HG02852 (cell line): ENCODE measurements at regions not wholly inside any gene's neighbourhood (a gene's known extent, or its start where the extent isn't known, plus 50 kb on each side); places are given as distances from the start of the nearest gene placed in this dataset.

Source experiments
- ATAC-seq: cut with Tn5 transposase; IDR thresholded peaks from one replicate; pipeline ENCODE4 v1.9.1; 2021; ENCODE audit warnings: mild to moderate bottlenecking, moderate library complexity; ENCODE audit not compliant: unreplicated experiment

GRCh38 chr18:75553021-75553420 lies 125.5 kb upstream of the SMIM21 start:
- no peak for ATAC-seq

GRCh38 chr18:75551071-75551470 lies 123.6 kb upstream of the SMIM21 start:
- no peak for ATAC-seq

GRCh38 chr18:75548353-75548905 lies 120.9 kb upstream of the SMIM21 start:
- ATAC-seq: no peak

- no peak for ATAC-seq
Observed at GRCh38 chr18:75546964-75547363, 119.5 kb upstream of the SMIM21 start.

GRCh38 chr18:75545189-75545588 lies 117.7 kb upstream of the SMIM21 start:
- ATAC-seq: no peak

- no peak for ATAC-seq
Observed at GRCh38 chr18:75544496-75544895, 117.0 kb upstream of the SMIM21 start.

- ATAC-seq: no peak
Observed at GRCh38 chr18:75544051-75544481, 116.6 kb upstream of the SMIM21 start.

- ATAC-seq: no peak
Observed at GRCh38 chr18:75538727-75539126, 111.2 kb upstream of the SMIM21 start.

GRCh38 chr18:75533950-75534349 lies 106.4 kb upstream of the SMIM21 start:
- ATAC-seq: no peak

GRCh38 chr18:75533209-75533608 lies 105.7 kb upstream of the SMIM21 start:
- no peak for ATAC-seq

GRCh38 chr18:75531851-75532459 lies 104.5 kb upstream of the SMIM21 start:
- no peak for ATAC-seq

GRCh38 chr18:75531212-75531850 lies 103.8 kb upstream of the SMIM21 start:
- ATAC-seq: no peak

- ATAC-seq: no peak
Observed at GRCh38 chr18:75530566-75531211, 103.2 kb upstream of the SMIM21 start.

GRCh38 chr18:75530118-75530517 lies 102.6 kb upstream of the SMIM21 start:
- no peak for ATAC-seq

GRCh38 chr18:75529394-75529793 lies 101.9 kb upstream of the SMIM21 start:
- no peak for ATAC-seq

GRCh38 chr18:75527848-75528685 lies 100.6 kb upstream of the SMIM21 start:
- ATAC-seq: no peak

GRCh38 chr18:75526038-75526437 lies 98.5 kb upstream of the SMIM21 start:
- no peak for ATAC-seq

GRCh38 chr18:75525331-75525730 lies 97.8 kb upstream of the SMIM21 start:
- no peak for ATAC-seq

- ATAC-seq: no peak
Observed at GRCh38 chr18:75524841-75525240, 97.3 kb upstream of the SMIM21 start.

GRCh38 chr18:75524181-75524580 lies 96.7 kb upstream of the SMIM21 start:
- no peak for ATAC-seq

- no peak for ATAC-seq
Observed at GRCh38 chr18:75521816-75522215, 94.3 kb upstream of the SMIM21 start.
